GM12892 (cell line): ENCODE measurements at regions not wholly inside any gene's neighbourhood (a gene's known extent, or its start where the extent isn't known, plus 50 kb on each side); places are given as distances from the start of the nearest gene placed in this dataset.

Experiments used
- POLR2A ChIP-seq: IDR thresholded peaks from 2 replicates; pipeline ENCODE4 v1.6.1; 2011; ENCODE audit warnings: low read depth, low read length, control low read depth
- POLR2AphosphoS5 ChIP-seq: IDR thresholded peaks from 2 replicates; pipeline ENCODE4 v1.6.1; 2011; ENCODE audit warnings: low read depth, low read length, control low read depth
- TAF1 ChIP-seq: IDR thresholded peaks from 2 replicates; pipeline ENCODE4 v1.6.1; 2011; ENCODE audit warnings: low read depth, mild to moderate bottlenecking, control low read depth, low read length, borderline replicate concordance

DNA sequence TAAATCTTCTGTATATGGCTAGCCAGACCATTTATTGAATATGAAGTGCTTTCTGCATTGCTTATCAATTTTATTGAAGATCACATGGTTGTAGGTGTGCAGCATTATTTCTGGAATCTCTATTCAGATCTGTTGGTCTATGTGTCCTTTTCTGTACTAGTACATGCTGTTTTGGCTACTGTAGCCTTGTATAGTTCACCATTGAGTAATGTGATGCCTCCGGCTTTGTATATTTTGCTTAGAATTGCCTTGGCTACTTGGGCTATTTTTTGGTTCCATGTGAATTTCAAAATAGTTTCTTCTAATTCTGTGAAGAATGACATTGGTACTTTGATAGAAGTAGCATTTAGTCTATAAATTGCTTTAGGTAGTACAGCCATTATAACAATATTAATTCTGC lies 1187.2 kb downstream of the XPNPEP1 start:
- no peak for TF ChIP-seq POLR2A
- no peak for TF ChIP-seq TAF1
- TF ChIP-seq POLR2AphosphoS5: no peak
